HG03575 (cell line): ENCODE measurements at regions not wholly inside any gene's neighbourhood (a gene's known extent, or its start where the extent isn't known, plus 50 kb on each side); places are given as distances from the start of the nearest gene placed in this dataset.

Experiments
- ATAC-seq: cut with Tn5 transposase; IDR thresholded peaks from one replicate; pipeline ENCODE4 v1.9.1; 2021; ENCODE audit not compliant: unreplicated experiment, insufficient number of reproducible peaks, low FRiP score; ENCODE audit errors: extremely low read depth

- ATAC-seq = no peak
Measured at GRCh38 chr10:128747582-128748346, 621.5 kb upstream of the MKI67 start.

GRCh38 chr10:128751284-128751683 lies 625.1 kb upstream of the MKI67 start:
- ATAC-seq = no peak

GRCh38 chr10:128751851-128752250 lies 625.6 kb upstream of the MKI67 start:
- no peak for ATAC-seq

DNA sequence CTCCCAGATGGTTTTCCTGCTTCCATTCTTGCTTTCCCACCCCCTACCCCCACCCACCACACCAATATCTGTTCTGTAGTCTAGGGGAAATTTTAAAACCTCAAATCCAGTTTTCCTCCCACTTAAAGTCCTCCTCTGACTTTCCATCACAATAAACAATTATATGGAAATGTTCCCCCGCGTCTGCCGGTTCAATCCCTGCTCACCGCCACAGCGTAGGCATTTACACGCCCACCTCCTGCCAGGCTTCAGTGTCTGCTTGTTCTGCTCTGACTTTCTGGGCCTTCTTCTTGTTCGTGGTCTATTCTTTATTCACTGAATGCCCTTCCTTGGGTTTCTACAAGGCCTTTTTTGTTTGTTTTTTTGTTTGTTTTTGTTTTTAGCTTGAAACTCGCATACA lies 633.0 kb upstream of the MKI67 start:
- ATAC-seq = no peak

DNA sequence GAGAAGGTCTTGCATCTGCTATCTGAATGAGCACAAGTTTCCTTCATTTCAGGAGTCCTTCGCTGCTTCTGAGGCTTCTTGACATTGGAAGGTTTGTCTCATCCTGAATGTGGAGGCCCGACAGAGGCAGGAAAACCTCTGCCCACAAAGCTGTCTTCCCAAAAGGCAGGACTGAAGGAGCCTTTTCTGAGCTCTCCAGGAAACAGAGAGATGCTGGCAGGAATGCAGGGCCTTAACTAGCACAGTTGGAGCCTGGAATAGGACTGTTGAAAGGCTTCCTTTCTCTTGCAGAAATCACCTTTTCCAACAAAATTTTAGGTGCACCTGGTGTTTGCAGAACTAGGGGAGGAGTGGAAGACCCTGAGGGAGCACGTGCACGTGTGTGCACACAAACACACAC lies 637.4 kb upstream of the MKI67 start:
- ATAC-seq = no peak

GRCh38 chr10:128764190-128764589 lies 638.0 kb upstream of the MKI67 start:
- ATAC-seq = no peak

DNA sequence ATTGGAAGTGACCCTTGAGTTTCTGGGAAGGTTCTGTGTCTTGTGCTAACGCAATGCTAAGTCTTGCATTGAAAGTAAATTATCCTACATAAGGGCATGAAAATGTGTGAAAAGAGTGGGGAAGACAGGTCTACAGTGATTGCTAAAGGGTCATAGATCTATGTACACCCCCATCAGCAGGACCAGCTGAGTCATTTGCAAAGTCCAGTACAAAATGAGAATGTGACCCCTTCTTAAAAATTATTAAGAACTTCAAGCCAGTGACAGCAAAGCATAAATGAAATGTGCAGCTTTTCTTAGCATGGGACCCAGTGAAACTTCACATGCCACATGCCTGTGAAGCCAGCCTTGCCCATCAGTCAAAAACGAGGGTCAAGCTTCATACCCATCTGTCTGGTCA lies 640.7 kb upstream of the MKI67 start:
- no peak for ATAC-seq

DNA sequence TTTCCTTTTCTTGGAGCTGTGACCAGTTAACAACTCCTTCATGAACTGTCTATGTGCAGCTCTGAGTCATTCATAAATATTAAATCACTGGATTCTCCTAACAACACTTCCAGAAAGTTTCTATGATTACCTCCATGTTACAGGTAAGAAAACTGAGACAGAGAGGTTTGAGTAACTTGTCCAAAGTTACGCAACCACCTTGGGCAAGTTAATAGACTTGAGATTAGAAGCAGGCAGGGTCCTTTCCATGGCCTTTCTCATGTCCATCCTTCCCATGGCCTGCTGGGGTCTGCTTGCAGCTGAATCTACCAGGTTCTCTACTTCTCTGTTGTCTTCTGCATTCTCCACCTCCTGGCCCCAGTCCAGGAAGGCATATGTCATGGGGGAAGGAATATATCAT lies 648.8 kb upstream of the MKI67 start:
- no peak for ATAC-seq

DNA sequence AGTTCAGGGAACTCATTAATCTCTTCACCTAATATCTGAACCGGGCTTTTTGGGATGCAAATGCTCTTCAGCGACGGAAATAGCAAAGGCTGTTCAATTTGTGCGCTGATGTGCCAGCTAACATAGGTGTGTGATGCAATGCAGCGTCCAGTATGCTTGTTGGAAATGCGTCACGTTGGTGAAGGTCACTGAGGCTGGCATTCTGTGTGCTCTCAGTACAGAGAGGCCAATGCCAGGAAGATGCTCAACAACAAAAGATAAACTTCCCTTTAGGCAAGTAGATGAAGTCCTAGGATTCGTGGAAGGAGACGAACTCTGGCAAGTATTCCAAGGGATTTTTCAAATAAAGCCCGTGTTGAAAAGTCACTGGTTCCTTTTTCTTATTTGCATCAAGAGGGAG lies 649.5 kb upstream of the MKI67 start:
- ATAC-seq = no peak

DNA sequence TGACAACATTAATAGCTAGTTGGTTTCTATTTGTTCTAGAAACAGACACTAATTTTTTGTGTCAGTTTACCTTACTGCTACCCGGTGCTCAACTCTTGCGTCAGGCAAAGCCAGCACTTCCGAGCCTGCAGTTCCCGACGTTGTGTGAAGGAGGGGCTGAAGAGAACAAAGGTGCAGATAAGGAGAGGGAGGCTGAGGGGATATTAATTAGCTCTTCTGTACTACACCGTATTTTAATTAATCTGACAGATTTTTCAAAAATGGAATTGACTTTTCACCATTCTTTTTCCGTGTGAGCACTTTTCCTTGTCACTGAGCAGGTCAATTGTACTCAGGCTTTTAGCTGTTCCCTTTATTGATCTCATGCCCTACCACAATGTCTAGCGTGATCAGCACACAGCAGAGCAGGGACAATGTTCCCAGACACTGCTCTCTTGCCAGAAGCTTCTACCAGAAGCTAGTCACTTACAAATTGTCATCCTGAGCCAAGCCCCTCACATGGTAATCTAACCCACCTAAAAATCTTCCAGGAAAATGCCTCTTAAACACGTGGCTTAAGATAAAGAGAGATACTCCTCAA lies 650.5 kb upstream of the MKI67 start:
- ATAC-seq = no peak

GRCh38 chr10:128777342-128777741 lies 651.1 kb upstream of the MKI67 start:
- no peak for ATAC-seq

DNA sequence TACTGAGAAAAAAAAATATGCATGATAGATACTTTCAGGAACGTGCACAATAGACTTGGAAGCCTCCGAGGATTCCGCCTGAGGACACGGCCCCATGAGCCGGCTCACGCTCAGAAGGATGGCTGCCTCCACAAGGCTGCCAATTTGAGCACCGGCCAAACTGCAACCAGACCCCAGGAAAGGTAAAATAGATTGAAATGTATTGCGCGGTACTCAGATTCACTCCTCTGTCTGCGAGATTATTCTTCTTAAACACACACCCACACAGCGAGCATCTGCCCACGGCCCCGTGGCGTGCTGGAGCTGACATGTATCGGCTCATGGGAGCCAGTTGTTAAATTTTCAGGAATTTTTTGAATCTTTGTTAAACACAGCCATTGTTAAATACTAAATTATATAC lies 653.2 kb upstream of the MKI67 start:
- ATAC-seq = no peak

GRCh38 chr10:128780156-128780761 lies 654.0 kb upstream of the MKI67 start:
- ATAC-seq = no peak

DNA sequence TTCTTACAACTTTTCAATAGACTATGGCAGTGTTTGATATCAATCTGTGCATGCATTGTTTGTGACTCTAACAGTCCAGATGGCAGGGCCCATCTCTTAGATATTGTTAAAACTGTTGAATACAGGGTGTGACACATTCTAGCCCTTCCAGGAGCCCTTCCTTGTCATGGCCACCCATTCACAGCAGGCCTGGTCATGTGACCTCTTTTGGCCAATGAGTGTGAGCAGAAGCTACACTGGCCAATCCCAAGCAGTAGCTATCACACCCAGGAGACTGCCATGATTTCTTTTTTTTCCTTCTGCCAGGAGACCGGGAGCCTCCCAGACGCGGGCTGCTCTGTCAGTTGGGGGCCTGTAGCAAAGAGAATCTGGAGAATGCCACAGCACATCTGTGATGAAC lies 655.4 kb upstream of the MKI67 start:
- no peak for ATAC-seq

GRCh38 chr10:128784444-128784843 lies 658.2 kb upstream of the MKI67 start:
- no peak for ATAC-seq

DNA sequence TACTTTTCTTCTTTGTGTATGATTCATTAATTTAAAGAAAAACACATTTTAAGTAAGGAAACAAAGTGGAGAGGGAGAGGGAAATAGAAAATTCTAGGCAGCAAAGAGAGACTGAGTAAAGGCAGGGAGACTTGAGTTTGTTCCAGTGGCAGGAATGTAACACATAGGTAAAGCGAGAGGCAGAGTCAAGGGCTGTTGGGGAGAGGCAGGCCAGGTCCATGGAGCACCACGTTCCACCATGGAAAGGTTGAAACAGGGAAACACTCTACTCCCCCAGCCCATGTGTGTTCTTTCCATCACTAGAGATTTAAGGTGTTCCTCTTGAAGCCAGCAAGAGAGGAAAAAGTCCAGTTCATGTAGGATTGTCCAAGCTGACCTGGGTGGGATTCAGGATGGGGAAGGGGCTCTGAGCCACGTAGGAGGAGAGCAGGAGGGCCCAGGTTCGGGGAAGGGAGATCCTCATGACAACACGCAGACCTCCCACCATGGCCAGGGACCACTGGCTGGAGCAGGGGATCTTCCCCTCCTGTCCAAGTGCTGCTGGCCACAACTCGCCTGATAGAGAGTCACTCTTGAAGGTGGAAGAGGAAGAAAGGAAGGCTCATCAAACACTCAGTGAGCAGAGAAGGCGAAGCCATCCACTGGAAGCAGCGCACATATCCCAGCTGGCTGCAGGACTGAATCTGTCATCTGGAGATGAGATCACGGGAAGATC lies 666.4 kb upstream of the MKI67 start:
- no peak for ATAC-seq

GRCh38 chr10:128793726-128794655 lies 667.8 kb upstream of the MKI67 start:
- no peak for ATAC-seq

- ATAC-seq = no peak
Measured at GRCh38 chr10:128796396-128796912, 670.2 kb upstream of the MKI67 start.

- no peak for ATAC-seq
Measured at GRCh38 chr10:128802062-128802461, 665.0 kb upstream of the MGMT start.
